Stomach (tissue), 4 donors: ENCODE measurements at regions not wholly inside any gene's neighbourhood (a gene's known extent, or its start where the extent isn't known, plus 50 kb on each side); places are given as distances from the start of the nearest gene placed in this dataset.

ENCODE experiments used
- CTCF ChIP-seq, 7 experiments: fragments of 450-650 bp in 4 of 7; fragments of 200-600 bp in 3 of 7; sonication (generic) in 3 of 7; IDR thresholded peaks; one replicate each; pipeline ENCODE4 v1.5.1; 2016 to 2019; ENCODE audit warnings: antibody characterized with exemption in 7 of 7, control low read depth in 2 of 7, mild to moderate bottlenecking in 1 of 7
- EP300 ChIP-seq: sonication (generic); formaldehyde crosslinking; IDR thresholded peaks from one replicate; pipeline ENCODE4 v1.6.1; 2017; ENCODE audit warnings: antibody characterized with exemption
- POLR2A ChIP-seq, 4 donors: fragments of 450-650 bp; IDR thresholded peaks; one replicate each; pipeline ENCODE4 v1.6.1; 2016; ENCODE audit warnings: antibody characterized with exemption in 4 of 4, control low read depth in 2 of 4, mild to moderate bottlenecking in 1 of 4, moderate library complexity in 1 of 4
- POLR2AphosphoS5 ChIP-seq, 3 donors: sonication (generic); formaldehyde crosslinking; IDR thresholded peaks; one replicate each; pipeline ENCODE4 v1.6.1; 2016; ENCODE audit warnings: antibody characterized with exemption in 3 of 3

- TF ChIP-seq CTCF (IDR thresholded peaks at IDR 0.05) (no peak), POLR2A (IDR thresholded peaks at IDR 0.05) (no peak), POLR2AphosphoS5 (IDR thresholded peaks at IDR 0.05) (no peak), EP300 (no peak)
Measured at GRCh38 chr4:155072417-155072816, 136.0 kb upstream of the NPY2R start.
